Immature natural killer cell (primary cell): ENCODE measurements at regions not wholly inside any gene's neighbourhood (a gene's known extent, or its start where the extent isn't known, plus 50 kb on each side); places are given as distances from the start of the nearest gene placed in this dataset.

Experiments
- DNase-seq, 3 donors: peaks; one replicate each; pipeline ENCODE4 v3.0.0; 2022; ENCODE audit warnings: mixed read lengths in 1 of 3
- H3K27ac Mint-ChIP-seq, 6 donors: one replicate each; pipeline ENCODE4 v1.8.0; 2020; ENCODE audit warnings: mixed read lengths in 6 of 6, mild to moderate bottlenecking in 5 of 6, inconsistent platforms in 4 of 6, moderate library complexity in 3 of 6
- H3K27me3 Mint-ChIP-seq, 3 donors: one replicate each; pipeline ENCODE4 v1.8.0; 2020 to 2021; ENCODE audit warnings: low read depth in 3 of 3, mild to moderate bottlenecking in 3 of 3, mixed read lengths in 3 of 3, moderate library complexity in 3 of 3, inconsistent platforms in 1 of 3
- H3K36me3 Mint-ChIP-seq, 3 donors: one replicate each; pipeline ENCODE4 v1.8.0; 2020; ENCODE audit warnings: mixed read lengths in 3 of 3, inconsistent platforms in 2 of 3, mild to moderate bottlenecking in 2 of 3
- H3K4me1 Mint-ChIP-seq, 2 donors: one replicate each; pipeline ENCODE4 v1.8.0; 2020; ENCODE audit warnings: inconsistent platforms in 2 of 2, mild to moderate bottlenecking in 2 of 2, mixed read lengths in 2 of 2, moderate library complexity in 1 of 2
- H3K4me3 Mint-ChIP-seq, 5 donors: one replicate each; pipeline ENCODE4 v1.8.0; 2020; ENCODE audit warnings: mild to moderate bottlenecking in 5 of 5, mixed read lengths in 5 of 5, inconsistent platforms in 3 of 5, moderate library complexity in 3 of 5
- H3K9me3 Mint-ChIP-seq, 6 donors: one replicate each; pipeline ENCODE4 v1.8.0; 2020; ENCODE audit warnings: mild to moderate bottlenecking in 6 of 6, mixed read lengths in 6 of 6, inconsistent platforms in 4 of 6, moderate library complexity in 3 of 6

DNA sequence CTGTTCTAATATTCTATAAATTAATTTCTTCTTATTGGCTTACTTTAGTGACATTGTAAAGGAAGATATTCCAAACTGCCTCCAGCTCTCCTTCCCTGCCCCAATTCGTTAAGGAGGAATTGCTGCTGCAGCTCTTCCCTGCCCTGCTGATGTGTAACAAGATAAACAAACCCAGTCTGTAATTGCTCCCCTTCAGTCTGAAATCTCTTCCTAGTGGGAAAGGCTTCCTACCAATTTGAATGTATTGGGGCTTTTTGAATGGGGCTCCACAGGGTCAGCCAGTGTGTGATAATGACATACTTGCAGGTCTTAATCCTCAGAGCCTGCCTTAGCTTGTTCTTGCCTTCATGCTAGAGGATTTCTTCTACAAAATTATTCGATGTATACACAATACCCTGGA lies 849.9 kb upstream of the GHITM start:
- peaks cover 11 to 48% (median 18%) of the 10 kb centered on the region in 6 donors for H3K9me3 Mint-ChIP-seq
- no peak overlapping the region for H3K4me3 Mint-ChIP-seq
- no peaks in the 10 kb centered on the region for H3K4me1 Mint-ChIP-seq
- no peaks in the 10 kb centered on the region for H3K36me3 Mint-ChIP-seq
- peaks cover 0 to 2% (median 0%) of the 10 kb centered on the region in 3 donors for H3K27me3 Mint-ChIP-seq
- H3K27ac Mint-ChIP-seq, result no peak overlapping the region
- DNase-seq, result no peak

DNA sequence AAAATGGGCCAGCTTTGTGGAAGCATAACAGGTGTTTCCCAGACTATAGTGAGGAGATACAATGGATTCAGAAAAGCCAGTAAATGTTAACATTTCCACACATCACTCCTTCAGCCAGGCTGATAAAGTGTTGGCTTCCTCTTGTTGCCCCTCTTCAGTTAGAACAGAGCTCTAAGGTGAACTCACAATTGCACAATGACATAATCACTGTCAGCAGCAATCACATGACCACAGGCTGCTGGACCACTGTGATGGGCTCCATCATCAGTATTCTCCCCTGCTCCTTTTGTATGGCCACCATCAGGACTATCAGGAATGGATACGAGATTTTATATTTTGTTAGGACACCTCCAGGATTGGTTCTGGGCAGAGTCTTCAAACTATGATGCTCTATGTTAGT lies 849.4 kb upstream of the GHITM start:
- Mint-ChIP-seq H3K36me3 (no peaks in the 10 kb centered on the region), H3K9me3 (peaks cover 11 to 54% (median 21%) of the 10 kb centered on the region in 6 donors), H3K4me3 (no peak overlapping the region), H3K27ac (no peak overlapping the region), H3K4me1 (no peaks in the 10 kb centered on the region), H3K27me3 (peaks cover 0 to 2% (median 0%) of the 10 kb centered on the region in 3 donors)
- no peak for DNase-seq

DNA sequence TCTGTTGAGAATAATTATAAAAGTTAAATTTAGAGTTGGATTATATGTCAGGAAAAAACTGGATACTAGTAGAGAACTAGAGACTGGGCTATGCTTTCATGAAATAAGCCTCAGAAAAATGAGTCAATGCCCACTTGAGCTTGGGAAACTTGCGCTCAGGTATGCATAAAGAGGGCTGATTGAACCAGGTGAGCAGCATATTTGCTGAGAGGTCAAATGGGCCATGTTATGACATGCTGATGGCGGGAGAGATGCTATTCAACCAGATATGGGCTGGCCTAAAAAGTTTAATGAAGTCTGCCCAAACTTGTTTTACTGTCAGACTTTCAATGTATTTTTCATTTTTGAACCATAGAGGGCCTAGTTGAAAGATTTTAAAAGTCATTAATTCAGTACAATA lies 837.6 kb upstream of the GHITM start:
- Mint-ChIP-seq H3K36me3 (no peaks in the 10 kb centered on the region), H3K27ac (no peak overlapping the region), H3K4me1 (no peaks in the 10 kb centered on the region), H3K27me3 (no peaks in the 10 kb centered on the region), H3K4me3 (no peak overlapping the region), H3K9me3 (peaks cover 4 to 23% (median 11%) of the 10 kb centered on the region in 6 donors)
- no peak for DNase-seq

DNA sequence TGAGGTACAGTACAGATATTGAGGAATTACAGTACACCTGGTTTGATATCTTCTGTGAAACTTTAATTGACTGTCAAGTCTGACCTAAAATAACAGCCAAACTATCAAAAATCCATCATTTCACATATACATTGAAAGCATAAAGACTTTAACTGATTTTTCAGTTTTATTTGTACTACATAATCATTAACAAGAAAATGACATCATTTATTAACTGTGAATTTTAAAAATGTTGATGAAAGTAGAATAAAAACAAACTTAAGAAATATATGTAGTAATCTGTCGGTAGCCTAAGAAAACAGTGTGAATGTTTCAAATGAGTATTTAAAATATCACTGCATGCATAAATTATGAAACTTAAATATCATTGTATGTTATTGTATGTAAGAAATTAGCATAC lies 836.7 kb upstream of the GHITM start:
- H3K36me3 Mint-ChIP-seq, result no peaks in the 10 kb centered on the region
- H3K4me1 Mint-ChIP-seq, result no peaks in the 10 kb centered on the region
- no peak overlapping the region for H3K4me3 Mint-ChIP-seq
- no peaks in the 10 kb centered on the region for H3K27me3 Mint-ChIP-seq
- no peak overlapping the region for H3K27ac Mint-ChIP-seq
- H3K9me3 Mint-ChIP-seq, result peaks cover 4 to 22% (median 10%) of the 10 kb centered on the region in 6 donors
- no peak for DNase-seq

DNA sequence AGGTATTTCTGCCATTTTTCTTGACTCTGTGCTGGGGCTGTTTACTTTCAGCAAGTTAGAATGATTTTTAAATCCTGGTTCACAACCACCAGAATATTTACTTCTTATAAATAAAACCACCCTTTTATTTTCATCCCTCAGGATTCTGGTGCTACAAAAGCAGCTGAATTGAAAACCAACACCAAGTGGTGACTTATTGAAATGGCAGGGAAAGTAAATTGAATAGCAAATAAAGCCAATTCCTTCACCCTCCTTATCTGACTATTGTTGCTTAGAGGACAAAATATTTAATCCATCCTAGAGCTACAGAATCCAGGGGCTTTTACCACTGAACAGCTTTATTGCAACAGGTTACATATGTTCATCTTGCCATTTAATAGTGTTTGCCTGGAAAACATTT lies 828.6 kb upstream of the GHITM start:
- Mint-ChIP-seq H3K36me3 (no peaks in the 10 kb centered on the region), H3K4me3 (no peak overlapping the region), H3K27ac (no peak overlapping the region), H3K4me1 (no peaks in the 10 kb centered on the region), H3K9me3 (peaks cover 7 to 62% (median 33%) of the 10 kb centered on the region in 6 donors), H3K27me3 (peaks cover 0 to 2% (median 1%) of the 10 kb centered on the region in 3 donors)
- DNase-seq, result no peak

DNA sequence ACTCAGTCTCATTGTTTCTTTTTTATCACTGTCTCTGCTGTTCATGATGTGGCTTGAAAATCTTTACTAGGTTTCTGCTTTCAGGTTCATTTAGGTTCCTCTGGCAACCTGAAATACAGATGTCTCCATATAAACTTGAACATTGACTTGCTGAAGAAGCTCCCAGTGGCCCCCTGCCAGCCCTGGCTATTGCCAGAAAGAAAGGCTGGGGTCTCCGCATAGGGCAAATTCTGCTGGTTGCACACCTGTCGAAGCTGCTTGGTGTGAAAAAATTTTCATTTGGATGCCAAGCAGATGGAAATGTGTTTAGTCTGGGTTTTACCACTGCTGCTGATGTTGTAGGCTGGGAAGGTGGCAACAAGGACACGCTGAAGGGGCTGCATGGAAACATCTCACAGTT lies 826.7 kb upstream of the GHITM start:
- Mint-ChIP-seq H3K9me3 (peaks cover 15 to 70% (median 36%) of the 10 kb centered on the region in 6 donors), H3K4me1 (no peaks in the 10 kb centered on the region), H3K4me3 (no peak overlapping the region)

DNA sequence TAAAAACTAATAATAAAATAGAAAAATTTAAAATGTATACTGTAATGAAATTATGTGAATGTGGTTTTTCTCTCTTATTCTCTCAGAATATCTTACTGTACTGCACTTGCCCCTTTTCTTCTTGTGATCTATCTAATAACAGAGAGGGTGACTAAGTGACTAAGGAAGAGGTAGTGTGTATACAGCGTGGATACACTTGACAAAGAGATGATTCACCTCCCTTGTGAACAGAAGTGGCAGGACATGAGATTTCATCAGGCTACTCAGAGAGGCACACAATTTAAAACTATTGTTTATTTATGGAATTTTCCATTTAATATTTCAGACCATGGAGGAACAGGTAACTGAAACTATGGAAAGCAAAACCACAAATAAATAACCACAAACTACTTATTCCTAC lies 806.6 kb upstream of the GHITM start:
- H3K9me3 Mint-ChIP-seq, result peaks cover 2 to 39% (median 16%) of the 10 kb centered on the region in 6 donors
- no peak overlapping the region for H3K4me3 Mint-ChIP-seq

More for the DNA sequence above, 826.7 kb upstream of the GHITM start:
- DNase-seq, result no peak
- no peak overlapping the region for H3K27ac Mint-ChIP-seq
- peaks cover 0 to 2% (median 1%) of the 10 kb centered on the region in 3 donors for H3K27me3 Mint-ChIP-seq
- H3K36me3 Mint-ChIP-seq, result no peaks in the 10 kb centered on the region

DNA sequence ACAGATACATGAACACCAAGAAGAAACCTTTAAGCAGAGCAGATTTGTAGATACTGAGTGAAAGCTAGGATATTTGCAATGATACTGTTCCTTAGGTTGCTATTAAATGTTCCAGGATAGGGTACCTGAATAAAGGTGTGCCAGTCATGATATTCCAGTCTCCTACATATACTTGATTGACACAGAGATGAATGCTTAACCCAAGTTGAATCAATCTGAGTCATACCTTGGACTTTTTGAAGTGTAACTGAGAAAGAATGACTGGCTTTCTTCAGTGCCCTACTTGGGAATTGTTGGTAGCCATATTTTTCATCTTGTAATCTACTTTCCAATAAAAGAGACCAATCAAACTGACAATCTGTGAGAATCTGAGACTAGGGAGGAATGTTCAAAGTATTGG lies 805.7 kb upstream of the GHITM start:
- no peak for DNase-seq
- H3K9me3 Mint-ChIP-seq, result peaks cover 5 to 39% (median 20%) of the 10 kb centered on the region in 6 donors
- no peak overlapping the region for H3K27ac Mint-ChIP-seq
- peaks cover 0 to 2% (median 1%) of the 10 kb centered on the region in 3 donors for H3K27me3 Mint-ChIP-seq
- no peaks in the 10 kb centered on the region for H3K36me3 Mint-ChIP-seq
- H3K4me3 Mint-ChIP-seq, result no peak overlapping the region
- no peaks in the 10 kb centered on the region for H3K4me1 Mint-ChIP-seq

More for the DNA sequence above, 806.6 kb upstream of the GHITM start:
- H3K4me1 Mint-ChIP-seq, result no peaks in the 10 kb centered on the region
- no peaks in the 10 kb centered on the region for H3K36me3 Mint-ChIP-seq
- H3K27me3 Mint-ChIP-seq, result peaks cover 0 to 2% (median 1%) of the 10 kb centered on the region in 3 donors
- no peak overlapping the region for H3K27ac Mint-ChIP-seq
- no peak for DNase-seq

DNA sequence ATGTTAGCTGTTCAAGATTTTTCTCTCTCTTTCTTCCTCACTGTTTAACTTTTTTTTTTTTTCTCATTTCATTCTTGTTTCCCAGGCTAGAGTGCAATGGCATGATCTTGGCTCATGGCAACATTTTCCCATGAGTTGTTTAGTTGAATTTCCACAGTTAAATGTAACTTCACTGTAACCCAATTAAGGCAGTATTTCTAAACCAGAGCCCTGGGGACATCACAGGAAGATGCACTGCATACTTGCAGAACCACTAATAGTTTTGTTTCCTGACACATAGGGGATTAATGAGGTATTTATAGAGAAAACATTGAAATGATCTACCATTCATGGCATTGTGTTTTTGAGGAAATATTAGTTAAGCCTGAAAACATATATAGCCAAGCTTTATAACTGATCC lies 795.6 kb upstream of the GHITM start:
- Mint-ChIP-seq H3K27me3 (no peaks in the 10 kb centered on the region), H3K36me3 (peaks cover 0 to 3% (median 0%) of the 10 kb centered on the region in 3 donors), H3K4me3 (no peak overlapping the region), H3K4me1 (no peaks in the 10 kb centered on the region), H3K9me3 (peaks cover 14 to 61% (median 26%) of the 10 kb centered on the region in 6 donors), H3K27ac (no peak overlapping the region)
- no peak for DNase-seq

DNA sequence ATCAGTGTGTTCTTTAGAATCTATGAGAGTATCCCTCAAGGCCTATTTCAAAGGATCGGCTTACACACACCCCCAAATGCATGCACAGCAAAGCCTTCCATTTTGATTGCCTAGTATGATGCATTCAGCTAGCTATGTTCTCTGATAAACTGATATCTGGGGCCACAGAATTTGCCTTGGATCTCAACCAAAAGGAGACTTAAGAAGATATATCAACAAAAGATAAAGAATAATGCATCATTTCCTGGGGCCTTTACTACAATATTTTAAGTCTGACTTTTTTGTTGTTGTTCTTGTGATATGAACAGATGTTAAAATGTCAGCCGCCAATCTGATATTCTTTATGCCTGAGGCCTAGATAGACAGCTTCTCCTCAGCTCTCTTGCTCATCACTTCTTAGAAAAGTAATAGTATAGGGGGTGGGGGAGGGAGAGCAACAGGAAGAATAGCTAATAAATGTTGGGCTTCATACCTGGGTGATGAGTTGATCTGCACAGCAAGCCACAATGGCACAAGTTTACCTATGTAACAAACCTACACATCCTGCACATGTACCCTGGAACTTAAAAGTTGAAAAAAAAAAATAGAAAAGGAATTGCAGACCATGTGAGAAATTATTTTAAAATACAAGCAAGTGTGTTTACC lies 792.9 kb upstream of the GHITM start:
- H3K27ac Mint-ChIP-seq, result no peak overlapping the region
- peaks cover 11 to 50% (median 13%) of the 10 kb centered on the region in 6 donors for H3K9me3 Mint-ChIP-seq
- no peak for DNase-seq
- no peaks in the 10 kb centered on the region for H3K27me3 Mint-ChIP-seq
- H3K4me3 Mint-ChIP-seq, result no peak overlapping the region
- no peaks in the 10 kb centered on the region for H3K4me1 Mint-ChIP-seq
- H3K36me3 Mint-ChIP-seq, result no peaks in the 10 kb centered on the region

DNA sequence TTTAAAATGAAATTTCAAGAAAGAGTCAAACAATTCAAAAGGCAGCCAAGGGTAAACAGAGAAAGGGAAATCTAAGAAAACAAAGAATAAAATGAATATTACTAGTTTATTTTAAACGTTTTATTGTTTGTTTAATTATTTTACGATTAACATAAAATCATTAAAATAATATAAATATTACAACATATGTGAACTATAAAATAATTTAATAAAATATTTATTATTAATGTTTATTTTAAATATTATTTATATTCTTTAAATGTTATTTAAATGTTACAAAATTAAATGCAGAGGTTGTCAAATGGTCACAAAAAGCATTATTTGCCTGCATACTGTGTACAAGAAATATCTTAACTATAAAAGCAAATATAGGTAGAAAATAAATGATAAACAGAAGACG lies 786.7 kb upstream of the GHITM start:
- Mint-ChIP-seq H3K27me3 (peaks cover 0 to 2% (median 0%) of the 10 kb centered on the region in 3 donors), H3K36me3 (no peaks in the 10 kb centered on the region), H3K27ac (no peak overlapping the region), H3K4me3 (no peak overlapping the region), H3K4me1 (no peaks in the 10 kb centered on the region), H3K9me3 (peaks cover 7 to 34% (median 16%) of the 10 kb centered on the region in 6 donors)
- no peak for DNase-seq

DNA sequence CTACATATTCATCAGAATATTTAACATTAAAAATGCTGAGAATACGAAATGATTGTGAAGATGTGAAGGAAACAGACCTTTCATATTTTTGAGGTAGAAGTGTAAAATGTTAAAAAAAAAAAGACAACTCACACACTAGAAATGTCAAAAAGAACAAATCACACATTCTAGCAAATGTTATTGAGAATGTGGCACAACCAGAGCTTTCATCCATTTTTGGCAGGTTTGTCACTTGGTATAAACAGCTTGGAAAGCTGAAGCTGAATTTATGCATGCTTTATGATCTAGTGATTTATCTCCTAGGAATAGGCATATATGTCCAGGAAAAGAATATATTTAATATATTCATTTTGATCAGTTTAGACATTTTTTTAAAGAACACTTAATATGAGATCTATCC lies 784.9 kb upstream of the GHITM start:
- DNase-seq, result no peak
- no peaks in the 10 kb centered on the region for H3K36me3 Mint-ChIP-seq
- H3K27ac Mint-ChIP-seq, result no peak overlapping the region
- no peak overlapping the region for H3K4me3 Mint-ChIP-seq
- H3K27me3 Mint-ChIP-seq, result peaks cover 0 to 2% (median 0%) of the 10 kb centered on the region in 3 donors
- peaks cover 5 to 33% (median 16%) of the 10 kb centered on the region in 6 donors for H3K9me3 Mint-ChIP-seq
- H3K4me1 Mint-ChIP-seq, result no peaks in the 10 kb centered on the region

DNA sequence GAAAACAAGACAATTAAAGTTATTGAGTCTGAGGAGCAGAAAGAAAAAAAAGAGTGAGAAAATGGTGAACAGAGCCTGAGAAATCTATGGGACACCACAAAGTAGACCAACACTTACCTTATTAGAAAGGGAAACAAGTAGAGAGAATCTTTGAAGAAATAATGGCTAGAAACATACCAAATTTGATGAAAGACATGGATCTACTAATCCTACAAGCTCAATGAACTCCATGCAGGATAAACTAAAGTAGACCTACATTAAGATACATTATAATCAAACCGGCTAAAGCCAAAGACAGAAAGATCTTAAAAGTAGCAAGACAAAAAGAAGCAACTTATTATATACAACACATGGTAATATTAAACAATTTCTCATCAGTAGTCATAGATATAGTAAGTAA lies 782.3 kb upstream of the GHITM start:
- H3K9me3 Mint-ChIP-seq, result peaks cover 7 to 31% (median 15%) of the 10 kb centered on the region in 6 donors
- H3K4me3 Mint-ChIP-seq, result no peak overlapping the region
- no peak overlapping the region for H3K27ac Mint-ChIP-seq

DNA sequence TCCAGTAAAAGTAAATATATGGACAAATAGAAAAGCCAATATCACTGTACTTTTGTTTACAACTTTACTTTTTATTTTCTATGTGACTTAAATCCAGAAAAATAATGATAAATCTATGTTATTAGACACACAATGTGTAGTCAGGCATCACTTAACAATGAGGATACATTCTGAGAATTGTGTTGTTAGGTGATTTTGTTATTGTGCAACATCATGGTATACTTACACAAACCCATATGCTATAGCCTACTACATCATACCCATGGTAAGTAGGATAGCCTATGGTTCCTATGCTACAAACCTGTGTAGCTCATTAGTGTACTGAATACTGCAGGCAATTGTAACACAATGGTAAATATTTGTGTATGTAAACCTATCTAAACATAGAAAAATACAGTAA lies 781.7 kb upstream of the GHITM start:
- DNase-seq, result no peak
- no peaks in the 10 kb centered on the region for H3K4me1 Mint-ChIP-seq
- H3K36me3 Mint-ChIP-seq, result no peaks in the 10 kb centered on the region
- H3K27me3 Mint-ChIP-seq, result peaks cover 0 to 2% (median 0%) of the 10 kb centered on the region in 3 donors
- peaks cover 7 to 27% (median 14%) of the 10 kb centered on the region in 6 donors for H3K9me3 Mint-ChIP-seq
- no peak overlapping the region for H3K4me3 Mint-ChIP-seq
- H3K27ac Mint-ChIP-seq, result no peak overlapping the region

More for the DNA sequence above, 782.3 kb upstream of the GHITM start:
- Mint-ChIP-seq H3K27me3 (peaks cover 0 to 2% (median 2%) of the 10 kb centered on the region in 3 donors), H3K36me3 (no peaks in the 10 kb centered on the region), H3K4me1 (no peaks in the 10 kb centered on the region)
- DNase-seq, result no peak

DNA sequence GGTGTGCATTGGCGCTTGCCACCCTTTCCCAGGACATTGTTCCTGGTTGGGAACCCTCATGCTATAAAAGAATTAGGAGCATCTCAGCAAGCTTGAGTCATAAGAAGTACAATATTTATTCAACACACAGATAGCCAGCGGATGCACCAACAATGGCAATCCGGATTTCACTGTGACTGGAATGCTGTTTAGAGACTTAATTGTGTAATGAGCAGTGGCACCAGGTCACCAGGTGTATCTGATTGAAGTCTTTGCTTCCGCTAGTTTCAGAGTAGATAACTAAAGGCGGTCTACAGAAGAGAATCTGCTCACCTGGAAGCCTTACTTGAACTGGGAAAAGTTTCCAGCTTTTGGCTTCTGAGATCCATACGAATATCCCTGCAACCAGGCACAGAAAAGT lies 772.3 kb upstream of the GHITM start:
- Mint-ChIP-seq H3K4me1 (no peaks in the 10 kb centered on the region), H3K4me3 (no peak overlapping the region), H3K27me3 (peaks cover 0 to 1% (median 0%) of the 10 kb centered on the region in 3 donors), H3K27ac (no peak overlapping the region), H3K9me3 (peaks cover 11 to 30% (median 15%) of the 10 kb centered on the region in 6 donors), H3K36me3 (no peaks in the 10 kb centered on the region)
- no peak for DNase-seq
